ENCODE measurements at regions not wholly inside any gene's neighbourhood (a gene's known extent, or its start where the extent isn't known, plus 50 kb on each side); places are given as distances from the start of the nearest gene placed in this dataset.

GRCh38 chr16:74184839-74185238 lies 111.8 kb upstream of the PSMD7 start (continued):
- no peak for TF ChIP-seq REST (IDR thresholded peaks at IDR 0.05; ENCODE audit: unreplicated experiment)

- H3K4me1 Mint-ChIP-seq = no peaks in the 10 kb centered on the region
- no peak overlapping the region for H3K4me3 ChIP-seq
- H3K9me3 Mint-ChIP-seq = peaks cover 20% of the 10 kb centered on the region
- TF ChIP-seq EZH2phosphoT487 (IDR thresholded peaks at IDR 0.05; ENCODE audit: unreplicated experiment) = no peak
- TF ChIP-seq ZNF462 (CRISPR knock-in tag; IDR thresholded peaks at IDR 0.05) = no peak
- TF ChIP-seq NANOG (IDR thresholded peaks at IDR 0.05; ENCODE audit: borderline replicate concordance) = no peak
- no peak for TF ChIP-seq EZH2 (IDR thresholded peaks at IDR 0.05; ENCODE audit: low read depth, unreplicated experiment)
- TF ChIP-seq ZNF114 (CRISPR knock-in tag; IDR thresholded peaks at IDR 0.05) = no peak
- TF ChIP-seq ZNF331 (CRISPR knock-in tag; IDR thresholded peaks at IDR 0.05; ENCODE audit: low read depth) = no peak
- TF ChIP-seq STAT1 (IDR thresholded peaks at IDR 0.05; ENCODE audit: unreplicated experiment) = no peak
- no peak for TF ChIP-seq JUNB (IDR thresholded peaks at IDR 0.05; ENCODE audit: unreplicated experiment)
- TF ChIP-seq CREB1 (CRISPR knock-in tag; IDR thresholded peaks at IDR 0.05; ENCODE audit: low read depth) = no peak
- no peak for TF ChIP-seq ETS1 (IDR thresholded peaks at IDR 0.05)
- TF ChIP-seq CTCF (conservative IDR thresholded peaks at IDR 0.05; ENCODE audit: low read depth in 2 of 2) = no peak
- TF ChIP-seq POLR2AphosphoS5 (IDR thresholded peaks at IDR 0.05; ENCODE audit: low read depth) = no peak
Measured at GRCh38 chr16:74183601-74184360, 112.8 kb upstream of the PSMD7 start.

More at GRCh38 chr16:74183601-74184360, 112.8 kb upstream of the PSMD7 start:
- Histone ChIP-seq H3K27me3 (ENCODE audit: insufficient read depth) (no peaks in the 10 kb centered on the region), H3K4me2 (no peak overlapping the region), H3K79me2 (replicated peaks; ENCODE audit: insufficient read depth) (no peaks in the 10 kb centered on the region), H2AFZ (no peak overlapping the region; the same call in 1 of the 2 replicates), H3F3A (replicated peaks; ENCODE audit: low read depth) (no peaks in the 10 kb centered on the region), H3K9me2 (ENCODE audit: insufficient read depth) (0 out of 2 replicates have a peak, but pooled peaks cover 2% of the 10 kb centered on the region), H4K20me1 (replicated peaks; ENCODE audit: insufficient read depth) (no peaks in the 10 kb centered on the region), H3K27ac (ENCODE audit: low read depth) (no peak overlapping the region), H3K36me3 (ENCODE audit: insufficient read depth) (no peaks in the 10 kb centered on the region), H3K4me1 (ENCODE audit: insufficient read depth) (no peaks in the 10 kb centered on the region)
- ATAC-seq (no peak), DNase-seq (ENCODE audit: low spot score) (no peak)
- Mint-ChIP-seq H3K4me3 (no peak overlapping the region), H3K27ac (no peak overlapping the region), H3K36me3 (ENCODE audit: low read depth) (peaks cover 6% of the 10 kb centered on the region; the same call in 2 of the 3 replicates), H3K27me3 (ENCODE audit: insufficient read depth, low read depth, poor library complexity) (peaks cover 4% of the 10 kb centered on the region)
